ENCODE measurements at regions not wholly inside any gene's neighbourhood (a gene's known extent, or its start where the extent isn't known, plus 50 kb on each side); places are given as distances from the start of the nearest gene placed in this dataset.
"Not testable (repeated sequence)": the region's sequence is repeated elsewhere in the genome, so short reads cannot be mapped to it uniquely, and the experiment has no call there.

GRCh38 chr7:85714951-85715350, 528.1 kb upstream of the SEMA3D start:
- DNase-seq (ENCODE audit: low spot score): no peak

- no peak for DNase-seq (ENCODE audit: low spot score)
Observed at GRCh38 chr7:85714043-85714578, 527.3 kb upstream of the SEMA3D start.

- no peak for DNase-seq (ENCODE audit: low spot score)
Observed at GRCh38 chr7:85713171-85713570, 526.3 kb upstream of the SEMA3D start.

GRCh38 chr7:85711894-85712293, 525.0 kb upstream of the SEMA3D start:
- DNase-seq (ENCODE audit: low spot score): no peak

GRCh38 chr7:85710960-85711359, 524.1 kb upstream of the SEMA3D start:
- DNase-seq (ENCODE audit: low spot score): no peak

- no peak for DNase-seq (ENCODE audit: low spot score)
Observed at GRCh38 chr7:85708221-85708620, 521.4 kb upstream of the SEMA3D start.

GRCh38 chr7:85705076-85705475, 518.2 kb upstream of the SEMA3D start:
- no peak for DNase-seq (ENCODE audit: low spot score)

GRCh38 chr7:85703251-85704010, 516.6 kb upstream of the SEMA3D start:
- DNase-seq (ENCODE audit: low spot score): no peak

- DNase-seq (ENCODE audit: low spot score): no peak
Observed at GRCh38 chr7:85702348-85702747, 515.5 kb upstream of the SEMA3D start.

GRCh38 chr7:85699482-85699881, 512.6 kb upstream of the SEMA3D start:
- no peak for DNase-seq (ENCODE audit: low spot score)

- no peak for DNase-seq (ENCODE audit: low spot score)
Observed at GRCh38 chr7:85695533-85695932, 508.7 kb upstream of the SEMA3D start.

GRCh38 chr7:85695041-85695440, 508.2 kb upstream of the SEMA3D start:
- no peak for DNase-seq (ENCODE audit: low spot score)

GRCh38 chr7:85693326-85693725, 506.5 kb upstream of the SEMA3D start:
- no peak for DNase-seq (ENCODE audit: low spot score)

- no peak for DNase-seq (ENCODE audit: low spot score)
Observed at GRCh38 chr7:85688712-85689111, 501.9 kb upstream of the SEMA3D start.

GRCh38 chr7:85686401-85687181, 499.7 kb upstream of the SEMA3D start:
- no peak for DNase-seq (ENCODE audit: low spot score)

- no peak for DNase-seq (ENCODE audit: low spot score)
Observed at GRCh38 chr7:85685901-85686300, 499.0 kb upstream of the SEMA3D start.

- DNase-seq (ENCODE audit: low spot score): no peak
Observed at GRCh38 chr7:85682833-85683620, 496.2 kb upstream of the SEMA3D start.

GRCh38 chr7:85681241-85681640, 494.4 kb upstream of the SEMA3D start:
- DNase-seq (ENCODE audit: low spot score): no peak

GRCh38 chr7:85675093-85675492, 488.2 kb upstream of the SEMA3D start:
- DNase-seq (ENCODE audit: low spot score): not testable (repeated sequence)

- no peak for DNase-seq (ENCODE audit: low spot score)
Observed at GRCh38 chr7:85673876-85674275, 487.0 kb upstream of the SEMA3D start.

GRCh38 chr7:85669225-85669624, 482.4 kb upstream of the SEMA3D start:
- DNase-seq (ENCODE audit: low spot score): no peak

- no peak for DNase-seq (ENCODE audit: low spot score)
Observed at GRCh38 chr7:85664341-85664740, 477.5 kb upstream of the SEMA3D start.
